Mesodermal cell (in vitro differentiated cells): ENCODE measurements at regions not wholly inside any gene's neighbourhood (a gene's known extent, or its start where the extent isn't known, plus 50 kb on each side); places are given as distances from the start of the nearest gene placed in this dataset.

Experiments used
- H3K27ac ChIP-seq: 2 replicates; pipeline ENCODE4 v1.7.0; 2013; ENCODE audit warnings: mild to moderate bottlenecking, low read depth, low read length, moderate library complexity; ENCODE audit not compliant: severe bottlenecking
- H3K36me3 ChIP-seq: 2 replicates; pipeline ENCODE4 v1.7.1; 2013; ENCODE audit warnings: mild to moderate bottlenecking, low read length, moderate library complexity; ENCODE audit not compliant: control insufficient read depth, insufficient read depth
- H3K4me1 ChIP-seq: one replicate; pipeline ENCODE4 v1.7.1; 2013; ENCODE audit warnings: mild to moderate bottlenecking, low read length; ENCODE audit not compliant: insufficient read depth, control insufficient read depth, poor library complexity, severe bottlenecking
- H3K4me3 ChIP-seq: 2 replicates; pipeline ENCODE4 v1.7.0; 2013; ENCODE audit warnings: low read length, control low read depth, mild to moderate bottlenecking; ENCODE audit not compliant: insufficient read depth, poor library complexity, severe bottlenecking; ENCODE audit errors: extremely low read depth
- H3K9me3 ChIP-seq: 2 replicates; pipeline ENCODE4 v1.7.1; 2013; ENCODE audit warnings: mild to moderate bottlenecking, low read length, moderate library complexity; ENCODE audit not compliant: control insufficient read depth
- WGBS, 2 experiments: methylation state at CpG; one replicate each; pipeline ENCODE4 v1.1.5; 2013; ENCODE audit warnings: missing lambda C conversion rate in 2 of 2; ENCODE audit not compliant: insufficient coverage in 2 of 2; 5-methylcytosine and 5-hydroxymethylcytosine counted together

GRCh38 chr5:67971971-67972821 lies 243.4 kb upstream of the PIK3R1 start:
- Histone ChIP-seq H3K27ac (no peak overlapping the region), H3K4me1 (no peaks in the 10 kb centered on the region), H3K4me3 (no peak overlapping the region), H3K9me3 (no peaks in the 10 kb centered on the region), H3K36me3 (no peaks in the 10 kb centered on the region)
- 56% methylated on average over 3 of the region's 5 CpGs; no CpG with 5 or more reads in 1 of the 2 experiments for WGBS, 2 experiments

GRCh38 chr5:67971223-67971830 lies 244.2 kb upstream of the PIK3R1 start:
- Histone ChIP-seq H3K9me3 (no peaks in the 10 kb centered on the region), H3K4me3 (no peak overlapping the region), H3K27ac (no peak overlapping the region), H3K36me3 (no peaks in the 10 kb centered on the region), H3K4me1 (no peaks in the 10 kb centered on the region)
- WGBS, 2 experiments = 77 to 94% methylated on average over 2 to 3 of the region's 4 CpGs

- 100% methylated on average over 1 of the region's 2 CpGs; no CpG with 5 or more reads in 1 of the 2 experiments for WGBS, 2 experiments
- H3K4me3 ChIP-seq = no peak overlapping the region
- no peaks in the 10 kb centered on the region for H3K36me3 ChIP-seq
- H3K4me1 ChIP-seq = no peaks in the 10 kb centered on the region
- H3K27ac ChIP-seq = no peak overlapping the region
- no peaks in the 10 kb centered on the region for H3K9me3 ChIP-seq
Measured at GRCh38 chr5:67969631-67970030, 245.9 kb upstream of the PIK3R1 start.

GRCh38 chr5:67969176-67969575 lies 246.4 kb upstream of the PIK3R1 start:
- Histone ChIP-seq H3K4me3 (no peak overlapping the region), H3K27ac (no peak overlapping the region), H3K36me3 (no peaks in the 10 kb centered on the region), H3K4me1 (no peaks in the 10 kb centered on the region), H3K9me3 (no peaks in the 10 kb centered on the region)
- 56 to 85% methylated on average over 2 of the region's 2 CpGs for WGBS, 2 experiments

- H3K4me3 ChIP-seq = no peak overlapping the region
- H3K27ac ChIP-seq = no peak overlapping the region
- H3K9me3 ChIP-seq = no peaks in the 10 kb centered on the region
- whole genome bisulfite sequencing, 2 experiments = no CpG with 5 or more reads among the region's 1 CpG
- no peaks in the 10 kb centered on the region for H3K36me3 ChIP-seq
- no peaks in the 10 kb centered on the region for H3K4me1 ChIP-seq
Measured at GRCh38 chr5:67966712-67967111, 248.8 kb upstream of the PIK3R1 start.

GRCh38 chr5:67964619-67965018 lies 250.9 kb upstream of the PIK3R1 start:
- H3K27ac ChIP-seq = no peak overlapping the region
- no CpG with 5 or more reads among the region's 2 CpGs for WGBS, 2 experiments
- H3K36me3 ChIP-seq = no peaks in the 10 kb centered on the region
- peaks cover 5% of the 10 kb centered on the region for H3K4me1 ChIP-seq
- H3K9me3 ChIP-seq = no peaks in the 10 kb centered on the region
- no peak overlapping the region for H3K4me3 ChIP-seq

GRCh38 chr5:67963789-67964519 lies 251.6 kb upstream of the PIK3R1 start:
- Histone ChIP-seq H3K4me3 (no peak overlapping the region), H3K27ac (no peak overlapping the region), H3K36me3 (no peaks in the 10 kb centered on the region), H3K9me3 (no peaks in the 10 kb centered on the region), H3K4me1 (peaks cover 5% of the 10 kb centered on the region)
- WGBS, 2 experiments = 80% methylated on average over 1 of the region's 4 CpGs; no CpG with 5 or more reads in 1 of the 2 experiments

GRCh38 chr5:67960939-67961338 lies 254.6 kb upstream of the PIK3R1 start:
- H3K4me3 ChIP-seq = no peak overlapping the region
- H3K4me1 ChIP-seq = peaks cover 5% of the 10 kb centered on the region
- H3K27ac ChIP-seq = no peak overlapping the region
- no CpG with 5 or more reads among the region's 2 CpGs for WGBS, 2 experiments
- H3K36me3 ChIP-seq = no peaks in the 10 kb centered on the region
- no peaks in the 10 kb centered on the region for H3K9me3 ChIP-seq

- H3K27ac ChIP-seq = peak overlapping the region; percentile 37
- H3K4me1 ChIP-seq = peaks cover 5% of the 10 kb centered on the region
- H3K36me3 ChIP-seq = no peaks in the 10 kb centered on the region
- no peaks in the 10 kb centered on the region for H3K9me3 ChIP-seq
- H3K4me3 ChIP-seq = no peak overlapping the region
- 41% methylated on average over 3 of the region's 6 CpGs; no CpG with 5 or more reads in 1 of the 2 experiments for WGBS, 2 experiments
Measured at GRCh38 chr5:67957374-67957773, 258.2 kb upstream of the PIK3R1 start.

GRCh38 chr5:67954351-67954750 lies 261.2 kb upstream of the PIK3R1 start:
- WGBS, 2 experiments = no CpG with 5 or more reads among the region's 2 CpGs
- H3K9me3 ChIP-seq = no peaks in the 10 kb centered on the region
- no peak overlapping the region for H3K27ac ChIP-seq
- no peaks in the 10 kb centered on the region for H3K4me1 ChIP-seq
- H3K4me3 ChIP-seq = no peak overlapping the region
- no peaks in the 10 kb centered on the region for H3K36me3 ChIP-seq
